ENCODE measurements at regions not wholly inside any gene's neighbourhood (a gene's known extent, or its start where the extent isn't known, plus 50 kb on each side); places are given as distances from the start of the nearest gene placed in this dataset.
"Not testable (repeated sequence)": the region's sequence is repeated elsewhere in the genome, so short reads cannot be mapped to it uniquely, and the experiment has no call there.

DNA sequence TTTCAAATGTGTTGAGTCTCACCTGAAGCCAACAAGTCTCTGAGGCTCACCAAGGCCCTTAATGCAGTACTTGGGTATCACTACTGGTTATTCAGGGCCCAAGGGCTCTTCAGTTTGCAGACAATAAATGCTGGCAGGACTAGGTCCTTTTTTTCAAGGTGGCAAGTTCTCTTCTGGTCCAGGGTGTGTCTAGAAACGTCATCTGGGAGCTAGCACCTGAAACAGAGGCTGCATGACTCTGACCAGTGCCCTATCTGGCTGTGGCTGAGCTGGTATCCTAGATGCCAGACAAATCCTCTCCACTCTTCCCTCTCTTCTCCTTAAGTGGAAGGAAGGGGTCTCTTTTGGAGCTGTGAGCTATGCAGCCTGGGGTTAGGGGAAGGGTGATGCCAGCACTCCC, 276.8 kb downstream of the PYDC2 start:
- H3K9me3 ChIP-seq (ENCODE audit: control insufficient read depth, insufficient read depth, low read length) = peaks cover 28% of the 10 kb centered on the region
- H3K4me1 ChIP-seq (ENCODE audit: insufficient read depth, low read length) = no peaks in the 10 kb centered on the region
- H3K36me3 ChIP-seq (ENCODE audit: insufficient read depth, low read length) = no peaks in the 10 kb centered on the region
- no peak overlapping the region for H3K9ac ChIP-seq (ENCODE audit: low read depth, low read length)

DNA sequence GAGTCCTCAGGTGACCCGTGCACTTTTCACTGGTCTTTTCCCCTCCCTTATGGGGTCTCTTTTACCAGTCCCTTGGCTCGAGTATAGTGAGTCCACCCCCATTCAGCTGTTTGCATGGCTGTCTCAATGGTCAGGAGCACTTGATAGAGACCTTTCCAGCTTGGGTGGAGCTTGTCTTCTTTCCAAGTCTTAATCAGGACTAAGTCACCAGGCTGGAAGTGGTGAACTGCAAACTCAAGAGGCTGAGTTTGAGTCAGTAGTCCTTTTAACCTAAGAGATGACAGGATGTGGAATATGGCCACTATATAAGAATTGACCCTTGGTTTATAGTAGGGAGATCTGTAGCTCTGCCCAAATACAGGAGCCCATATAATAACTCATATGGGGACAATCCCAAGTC, 279.7 kb downstream of the PYDC2 start:
- H3K9ac ChIP-seq (ENCODE audit: low read depth, low read length) = no peak overlapping the region
- no peaks in the 10 kb centered on the region for H3K4me1 ChIP-seq (ENCODE audit: insufficient read depth, low read length)
- peaks cover 30% of the 10 kb centered on the region for H3K9me3 ChIP-seq (ENCODE audit: control insufficient read depth, insufficient read depth, low read length)
- peaks cover 2% of the 10 kb centered on the region; the same call in 1 of the 2 replicates for H3K36me3 ChIP-seq (ENCODE audit: insufficient read depth, low read length)

DNA sequence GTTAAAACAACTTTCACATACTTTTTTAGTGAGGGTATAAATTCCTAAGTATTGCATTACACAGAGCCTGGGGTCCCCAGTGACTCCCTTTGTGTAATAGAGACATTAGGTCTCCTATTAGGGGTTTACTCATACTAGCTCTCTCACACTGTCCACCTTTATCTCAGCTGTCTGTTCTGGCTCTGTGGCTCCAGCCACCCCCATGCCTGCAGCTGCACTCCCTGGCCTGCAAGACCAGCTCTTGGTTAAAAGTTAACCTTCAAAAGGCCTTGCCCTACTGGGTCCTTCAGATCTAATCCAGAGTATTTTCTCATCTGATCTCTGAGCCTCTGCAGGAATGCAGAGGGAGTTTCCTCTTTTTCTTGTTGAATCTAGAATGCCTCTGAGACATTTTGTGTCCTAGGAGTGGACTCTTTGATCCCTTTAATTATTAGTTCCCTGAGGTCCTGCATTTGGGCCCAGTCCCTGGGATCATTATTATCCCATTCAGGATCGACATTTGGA, 280.9 kb downstream of the PYDC2 start:
- not testable (repeated sequence) for H3K36me3 ChIP-seq (ENCODE audit: insufficient read depth, low read length); H3K4me1 ChIP-seq (ENCODE audit: insufficient read depth, low read length); H3K9ac ChIP-seq (ENCODE audit: low read depth, low read length)
- H3K9me3 ChIP-seq (ENCODE audit: control insufficient read depth, insufficient read depth, low read length) = peaks cover 30% of the 10 kb centered on the region

GRCh38 chr3:191743283-191743682, 282.3 kb downstream of the PYDC2 start:
- Histone ChIP-seq H3K4me1 (ENCODE audit: insufficient read depth, low read length) (no peaks in the 10 kb centered on the region), H3K9me3 (ENCODE audit: control insufficient read depth, insufficient read depth, low read length) (peaks cover 23% of the 10 kb centered on the region), H3K9ac (ENCODE audit: low read depth, low read length) (no peak overlapping the region), H3K36me3 (ENCODE audit: insufficient read depth, low read length) (peaks cover 2% of the 10 kb centered on the region; the same call in 1 of the 2 replicates)

DNA sequence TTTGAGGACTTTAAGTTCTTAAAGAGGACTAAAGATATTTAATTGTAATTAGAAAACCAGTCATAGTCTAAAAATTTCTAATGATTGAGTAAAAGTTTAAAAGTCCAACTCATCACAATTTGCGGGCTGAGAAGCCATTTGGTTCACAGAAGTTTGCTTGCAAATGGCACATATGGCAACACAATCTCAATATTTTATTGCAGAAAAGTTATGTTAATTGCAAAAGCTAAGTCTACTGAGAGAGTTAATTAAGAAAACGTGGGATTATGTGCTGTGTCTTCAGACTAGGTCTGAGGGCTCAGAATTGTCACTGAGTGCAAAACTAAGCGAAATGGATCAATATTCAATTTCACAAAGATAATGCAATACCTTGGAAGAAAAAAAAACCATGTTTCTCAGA, 289.7 kb downstream of the PYDC2 start:
- H3K9ac ChIP-seq (ENCODE audit: low read depth, low read length) = no peak overlapping the region
- H3K36me3 ChIP-seq (ENCODE audit: insufficient read depth, low read length) = no peaks in the 10 kb centered on the region
- H3K9me3 ChIP-seq (ENCODE audit: control insufficient read depth, insufficient read depth, low read length) = no peaks in the 10 kb centered on the region; the same call in 1 of the 2 replicates
- H3K4me1 ChIP-seq (ENCODE audit: insufficient read depth, low read length) = no peaks in the 10 kb centered on the region

DNA sequence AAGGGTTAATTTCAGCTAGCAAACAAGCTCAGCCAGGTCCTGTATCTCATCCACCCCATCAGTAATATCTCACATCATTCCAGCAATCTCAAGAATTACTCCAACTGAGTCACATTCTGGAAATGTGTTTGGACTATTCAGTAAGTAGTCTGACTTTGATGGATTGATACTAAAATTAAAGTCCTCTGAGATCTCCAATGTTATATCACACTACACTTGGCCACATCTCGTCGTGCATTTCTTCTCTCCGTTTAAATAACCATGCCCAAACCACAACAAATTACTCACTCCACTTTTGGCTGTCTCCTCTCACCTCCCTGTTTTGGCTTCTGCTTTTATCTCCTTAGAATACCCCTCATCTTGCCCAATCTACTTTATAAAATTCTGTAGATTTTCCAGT, 292.2 kb downstream of the PYDC2 start:
- Histone ChIP-seq H3K36me3 (ENCODE audit: insufficient read depth, low read length) (no peaks in the 10 kb centered on the region), H3K4me1 (ENCODE audit: insufficient read depth, low read length) (no peaks in the 10 kb centered on the region), H3K9ac (ENCODE audit: low read depth, low read length) (no peak overlapping the region), H3K9me3 (ENCODE audit: control insufficient read depth, insufficient read depth, low read length) (no peaks in the 10 kb centered on the region; the same call in 1 of the 2 replicates)

DNA sequence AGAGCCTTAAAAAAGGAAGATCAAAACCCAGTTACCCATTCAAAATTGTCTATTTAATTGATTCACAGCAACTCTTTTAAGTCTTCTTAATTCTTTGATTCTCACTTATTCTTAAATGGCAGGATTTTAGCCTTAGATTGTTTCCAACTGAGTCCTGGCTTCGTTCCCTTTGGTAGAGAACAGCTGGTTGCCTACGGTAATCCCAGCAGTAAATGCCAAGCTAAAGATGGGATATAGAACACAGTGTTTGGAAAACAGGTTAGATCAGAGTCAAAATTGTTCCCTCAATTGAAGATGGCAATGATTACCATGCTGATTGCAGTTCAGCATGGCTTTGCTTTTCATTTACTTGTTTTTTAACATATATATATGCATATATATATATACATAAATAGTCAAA, 300.9 kb downstream of the PYDC2 start:
- Histone ChIP-seq H3K4me1 (ENCODE audit: insufficient read depth, low read length) (peaks cover 11% of the 10 kb centered on the region), H3K9me3 (ENCODE audit: control insufficient read depth, insufficient read depth, low read length) (no peaks in the 10 kb centered on the region; the same call in 1 of the 2 replicates), H3K9ac (ENCODE audit: low read depth, low read length) (no peak overlapping the region), H3K36me3 (ENCODE audit: insufficient read depth, low read length) (no peaks in the 10 kb centered on the region)

GRCh38 chr3:191762323-191762960, 301.5 kb downstream of the PYDC2 start:
- no peak overlapping the region for H3K9ac ChIP-seq (ENCODE audit: low read depth, low read length)
- H3K9me3 ChIP-seq (ENCODE audit: control insufficient read depth, insufficient read depth, low read length) = no peaks in the 10 kb centered on the region; the same call in 1 of the 2 replicates
- no peaks in the 10 kb centered on the region for H3K36me3 ChIP-seq (ENCODE audit: insufficient read depth, low read length)
- peaks cover 11% of the 10 kb centered on the region for H3K4me1 ChIP-seq (ENCODE audit: insufficient read depth, low read length)

DNA sequence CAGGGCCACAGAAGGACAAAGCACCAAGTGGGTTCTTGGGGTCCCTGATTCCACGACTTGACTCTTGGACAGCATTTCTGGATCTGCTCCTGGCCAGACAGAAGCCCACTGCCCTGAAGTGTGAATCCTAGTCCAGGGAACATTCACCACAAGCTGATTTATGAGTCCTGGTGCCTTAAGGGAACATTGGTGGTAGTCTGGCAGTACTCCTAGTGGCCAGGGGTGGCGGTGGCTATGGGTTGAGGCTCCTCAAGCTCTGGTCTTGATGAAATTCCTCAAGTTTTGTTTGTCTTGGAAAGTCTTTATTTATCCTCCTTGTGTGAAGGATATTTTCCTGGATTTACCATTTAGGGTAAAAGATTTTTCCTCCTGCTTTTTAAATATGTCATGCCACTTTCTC, 307.5 kb downstream of the PYDC2 start:
- no peak overlapping the region for H3K9ac ChIP-seq (ENCODE audit: low read depth, low read length)
- no peaks in the 10 kb centered on the region for H3K4me1 ChIP-seq (ENCODE audit: insufficient read depth, low read length)
- no peaks in the 10 kb centered on the region for H3K36me3 ChIP-seq (ENCODE audit: insufficient read depth, low read length)
- no peaks in the 10 kb centered on the region; the same call in none of the 2 replicates for H3K9me3 ChIP-seq (ENCODE audit: control insufficient read depth, insufficient read depth, low read length)

GRCh38 chr3:191770541-191770940, 309.6 kb downstream of the PYDC2 start:
- H3K9ac ChIP-seq (ENCODE audit: low read depth, low read length) = no peak overlapping the region

DNA sequence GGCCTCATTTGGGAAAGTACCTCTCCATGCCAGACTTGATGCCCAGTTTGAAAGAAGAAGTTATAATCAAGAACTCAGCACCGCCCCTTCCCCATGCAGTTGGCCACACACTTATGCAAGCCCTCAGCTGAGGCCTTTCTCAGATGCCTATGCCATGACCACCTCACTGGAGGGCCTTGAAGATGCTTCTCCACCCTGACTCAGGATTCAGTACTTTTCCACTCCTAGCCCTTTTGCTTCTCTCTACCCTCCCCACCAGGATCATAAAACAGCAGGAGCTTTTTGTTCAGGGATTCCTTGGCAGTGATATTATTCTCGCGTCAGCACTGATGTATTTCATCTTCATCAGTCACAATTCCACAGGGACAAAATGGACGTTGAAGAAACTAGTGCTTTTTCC, 313.5 kb downstream of the PYDC2 start:
- no peaks in the 10 kb centered on the region for H3K9me3 ChIP-seq (ENCODE audit: control insufficient read depth, insufficient read depth, low read length)
- no peak overlapping the region for H3K9ac ChIP-seq (ENCODE audit: low read depth, low read length)
- no peaks in the 10 kb centered on the region for H3K36me3 ChIP-seq (ENCODE audit: insufficient read depth, low read length)
- H3K4me1 ChIP-seq (ENCODE audit: insufficient read depth, low read length) = no peaks in the 10 kb centered on the region

More at GRCh38 chr3:191770541-191770940, 309.6 kb downstream of the PYDC2 start:
- no peaks in the 10 kb centered on the region for H3K4me1 ChIP-seq (ENCODE audit: insufficient read depth, low read length)
- H3K36me3 ChIP-seq (ENCODE audit: insufficient read depth, low read length) = no peaks in the 10 kb centered on the region
- no peaks in the 10 kb centered on the region; the same call in none of the 2 replicates for H3K9me3 ChIP-seq (ENCODE audit: control insufficient read depth, insufficient read depth, low read length)

- no peaks in the 10 kb centered on the region for H3K9me3 ChIP-seq (ENCODE audit: control insufficient read depth, insufficient read depth, low read length)
- no peak overlapping the region for H3K9ac ChIP-seq (ENCODE audit: low read depth, low read length)
- H3K4me1 ChIP-seq (ENCODE audit: insufficient read depth, low read length) = no peaks in the 10 kb centered on the region
- H3K36me3 ChIP-seq (ENCODE audit: insufficient read depth, low read length) = no peaks in the 10 kb centered on the region
Observed at GRCh38 chr3:191775451-191776233, 314.7 kb downstream of the PYDC2 start.

DNA sequence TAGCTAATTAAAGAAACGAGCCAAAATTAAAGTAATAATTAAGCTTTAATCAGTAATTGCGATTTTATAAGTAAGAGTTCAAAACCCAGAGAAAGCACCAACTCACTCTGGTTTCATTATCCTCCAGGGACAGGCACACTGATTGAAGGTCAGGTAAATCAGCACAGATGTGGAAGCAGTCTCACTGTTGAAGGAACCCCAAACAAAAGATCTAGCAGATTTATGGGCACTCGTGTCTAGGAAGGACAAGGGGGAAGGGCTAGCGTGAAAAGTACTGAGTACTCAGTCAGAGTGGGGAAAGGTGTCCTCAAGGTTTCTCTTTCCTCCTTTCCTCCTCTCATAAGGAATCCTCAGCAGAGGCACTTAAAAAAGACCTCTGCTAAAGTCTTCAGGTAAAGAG, 320.1 kb downstream of the PYDC2 start:
- Histone ChIP-seq H3K4me1 (ENCODE audit: insufficient read depth, low read length) (no peaks in the 10 kb centered on the region), H3K36me3 (ENCODE audit: insufficient read depth, low read length) (no peaks in the 10 kb centered on the region), H3K9ac (ENCODE audit: low read depth, low read length) (no peak overlapping the region), H3K9me3 (ENCODE audit: control insufficient read depth, insufficient read depth, low read length) (no peaks in the 10 kb centered on the region; the same call in 1 of the 2 replicates)

DNA sequence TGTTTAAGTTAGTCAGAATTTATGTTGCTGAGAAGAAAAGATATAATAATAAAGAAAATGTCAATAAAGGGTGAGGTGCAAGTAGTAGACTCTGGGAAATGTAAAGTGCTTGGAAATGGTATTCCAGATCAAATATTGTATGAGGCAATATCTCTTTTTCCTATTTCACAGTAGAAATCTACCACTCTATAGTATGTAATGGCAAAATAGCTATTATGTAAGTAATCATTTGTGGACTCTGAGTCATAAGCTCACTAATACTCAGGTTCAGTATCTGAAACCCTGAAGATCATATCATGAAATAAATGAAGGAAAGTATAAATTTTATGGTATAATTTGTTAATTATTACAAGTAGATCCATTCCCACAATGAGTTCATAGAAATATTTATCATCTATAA, 322.1 kb downstream of the PYDC2 start:
- no peaks in the 10 kb centered on the region; the same call in 1 of the 2 replicates for H3K9me3 ChIP-seq (ENCODE audit: control insufficient read depth, insufficient read depth, low read length)
- H3K9ac ChIP-seq (ENCODE audit: low read depth, low read length) = no peak overlapping the region
- no peaks in the 10 kb centered on the region for H3K4me1 ChIP-seq (ENCODE audit: insufficient read depth, low read length)
- no peaks in the 10 kb centered on the region for H3K36me3 ChIP-seq (ENCODE audit: insufficient read depth, low read length)

DNA sequence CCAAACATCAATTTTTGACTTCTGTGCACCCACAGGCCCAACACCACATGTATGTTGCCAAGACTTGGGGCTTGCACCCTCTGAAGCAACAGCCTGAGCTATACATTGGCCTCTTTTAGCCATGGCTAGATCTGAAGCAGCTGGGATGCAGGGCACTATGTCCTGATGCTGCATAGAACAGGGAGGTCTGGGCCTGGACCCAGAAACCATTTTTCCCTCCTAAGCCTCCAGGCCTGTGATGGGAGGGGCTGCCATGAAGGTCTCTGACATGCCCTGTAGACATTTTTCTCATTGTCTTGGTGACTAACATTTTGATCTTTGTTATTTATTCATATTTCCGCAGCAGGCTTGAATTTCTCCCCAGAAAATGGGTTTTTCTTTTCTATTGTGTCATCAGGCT, 330.0 kb downstream of the PYDC2 start:
- H3K9me3 ChIP-seq (ENCODE audit: control insufficient read depth, insufficient read depth, low read length) = peaks cover 18% of the 10 kb centered on the region
- no peaks in the 10 kb centered on the region for H3K36me3 ChIP-seq (ENCODE audit: insufficient read depth, low read length)
- H3K9ac ChIP-seq (ENCODE audit: low read depth, low read length) = no peak overlapping the region
- H3K4me1 ChIP-seq (ENCODE audit: insufficient read depth, low read length) = no peaks in the 10 kb centered on the region

All from ES-I3 (cell line).